HCT116 (cell line): ENCODE measurements at regions not wholly inside any gene's neighbourhood (a gene's known extent, or its start where the extent isn't known, plus 50 kb on each side); places are given as distances from the start of the nearest gene placed in this dataset.

ENCODE experiments used
- ATAC-seq: fragments of 200-7000 bp; cut with Tn5 transposase; 2 replicates; pipeline ENCODE4 v1.9.1; 2020; ENCODE audit warnings: mild to moderate bottlenecking, moderate library complexity
- BruUV-seq: library from RNA; stranded (reverse); fragments of 400-500 nt; replicated peaks from 2 replicates; lab custom pipeline; 2021; lab: Mats Ljungman, UMichigan
- CTCF ChIA-PET: fragments of 300-600 bp; sonication (Branson Sonifier 250); formaldehyde crosslinking; loops from one replicate; lab custom pipeline; 2021; ENCODE audit warnings: antibody characterized with exemption; lab: Charles Lee
- POLR2A ChIA-PET: fragments of 300-600, 350-600 bp; sonication (Branson Sonifier 250); formaldehyde crosslinking; loops from one replicate; lab custom pipeline; 2021; ENCODE audit warnings: antibody characterized with exemption; lab: Charles Lee
- RAD21 ChIA-PET, 2 experiments: fragments of 300-600 bp; sonication (Branson Sonifier 250); formaldehyde crosslinking; loops; one replicate each; lab custom pipeline; 2023; ENCODE audit warnings: low total read pairs in 2 of 2; ENCODE audit not compliant: uncharacterized antibody in 2 of 2, unreplicated experiment in 2 of 2, low non-redundant PET in 1 of 2; lab: Charles Lee
- DNase-seq: peaks from one replicate; pipeline ENCODE4 v3.0.0-alpha.2; 2010; ENCODE audit warnings: low read depth, low spot score
- H2AFZ ChIP-seq: fragments of 200-600 bp; shearing (Covaris generic), sonication (generic); 2 replicates; pipeline ENCODE4 v1.6.1; 2017; ENCODE audit warnings: low read depth, mixed run types, mixed read lengths, antibody characterized with exemption, low read length; ENCODE audit not compliant: poor library complexity, severe bottlenecking
- H3K27ac ChIP-seq: 2 replicates; pipeline ENCODE4 v1.5.1; 2012; ENCODE audit warnings: low read depth, low read length
- H3K27me3 ChIP-seq: fragments of 200-600 bp; sonication (generic); 2 replicates; pipeline ENCODE4 v1.6.1; 2016; ENCODE audit warnings: mixed run types, low read length, mixed read lengths; ENCODE audit not compliant: insufficient read depth
- H3K36me3 ChIP-seq, 2 experiments: fragments of 200-500 bp in 1 of 2; fragments of 200-600 bp in 1 of 2; sonication (Bioruptor generic) in 1 of 2; sonication (generic) in 1 of 2; 2 replicates each; pipeline versions ENCODE4 v1.5.1 to v1.6.1; 2014 to 2016; ENCODE audit warnings: low read length in 2 of 2, inconsistent platforms in 1 of 2, mixed read lengths in 1 of 2, mixed run types in 1 of 2; ENCODE audit not compliant: insufficient read depth in 2 of 2, control insufficient read depth in 1 of 2
- H3K4me1 ChIP-seq, 2 experiments: fragments of 200-600 bp in 1 of 2; sonication (generic) in 1 of 2; 2 replicates each; pipeline versions ENCODE4 v1.5.1 to v1.6.1; 2012 to 2017; ENCODE audit warnings: low read length in 2 of 2, inconsistent platforms in 1 of 2, mild to moderate bottlenecking in 1 of 2, mixed read lengths in 1 of 2, mixed run types in 1 of 2, moderate library complexity in 1 of 2; ENCODE audit not compliant: insufficient read depth in 2 of 2, control insufficient read depth in 1 of 2
- H3K4me2 ChIP-seq: fragments of 200-600 bp; sonication (generic); 2 replicates; pipeline ENCODE4 v1.6.1; 2017; ENCODE audit warnings: mixed run types, low read length, mixed read lengths
- H3K4me3 ChIP-seq, 2 experiments: fragments of 200-600 bp in 1 of 2; sonication (generic) in 1 of 2; replicated peaks in 1 of 2; 2 replicates each; pipeline ENCODE4 v1.5.1; 2011 to 2016; ENCODE audit warnings: low read length in 2 of 2, control low read depth in 1 of 2, low read depth in 1 of 2, mild to moderate bottlenecking in 1 of 2, mixed read lengths in 1 of 2, mixed run types in 1 of 2
- H3K79me2 ChIP-seq: fragments of 200-600 bp; sonication (generic); 2 replicates; pipeline ENCODE4 v1.6.1; 2017; ENCODE audit warnings: mild to moderate bottlenecking, mixed run types, low read length, moderate library complexity, mixed read lengths; ENCODE audit not compliant: insufficient read depth
- H3K9ac ChIP-seq: fragments of 200-600 bp; sonication (generic); 2 replicates; pipeline ENCODE4 v1.6.1; 2016; ENCODE audit warnings: low read length, mixed read lengths
- H3K9me2 ChIP-seq: fragments of 200-600 bp; sonication (generic), shearing (Covaris generic); 2 replicates; pipeline ENCODE4 v1.6.1; 2017; ENCODE audit warnings: mixed run types, mild to moderate bottlenecking, moderate library complexity; ENCODE audit not compliant: insufficient read depth
- H3K9me3 ChIP-seq, 2 experiments: fragments of 200-500 bp in 1 of 2; fragments of 200-600 bp in 1 of 2; sonication (Bioruptor generic) in 1 of 2; sonication (generic) in 1 of 2; 2 replicates each; pipeline ENCODE4 v1.6.1; 2014 to 2017; ENCODE audit warnings: low read length in 2 of 2, mixed read lengths in 2 of 2, inconsistent platforms in 1 of 2, low read depth in 1 of 2, mild to moderate bottlenecking in 1 of 2, mixed run types in 1 of 2, moderate library complexity in 1 of 2; ENCODE audit not compliant: control insufficient read depth in 1 of 2, insufficient read depth in 1 of 2
- H4K20me1 ChIP-seq: fragments of 200-600 bp; sonication (generic), shearing (Covaris generic); 2 replicates; pipeline ENCODE4 v1.6.1; 2017; ENCODE audit warnings: mixed run types, mild to moderate bottlenecking, moderate library complexity; ENCODE audit not compliant: insufficient read depth
- CEBPB ChIP-seq: IDR thresholded peaks from 2 replicates; pipeline ENCODE4 v1.6.1; 2012; ENCODE audit warnings: low read depth
- EGR1 ChIP-seq: IDR thresholded peaks from 2 replicates; pipeline ENCODE4 v1.6.1; 2012; ENCODE audit warnings: low read depth
- EZH2phosphoT487 ChIP-seq: fragments of 200-600 bp; IDR thresholded peaks from 2 replicates; pipeline ENCODE4 v1.6.1; 2018; ENCODE audit warnings: antibody characterized with exemption, borderline replicate concordance
- JUND ChIP-seq: IDR thresholded peaks from 2 replicates; pipeline ENCODE4 v1.6.1; 2012
- POLR2AphosphoS5 ChIP-seq: IDR thresholded peaks from 2 replicates; pipeline ENCODE4 v1.6.1; 2011; ENCODE audit warnings: mild to moderate bottlenecking, low read depth, low read length, moderate library complexity
- SIN3A ChIP-seq: IDR thresholded peaks from 2 replicates; pipeline ENCODE4 v1.6.1; 2012; ENCODE audit warnings: low read depth
- TCF7L2 ChIP-seq: IDR thresholded peaks from 2 replicates; pipeline ENCODE4 v1.7.0; 2011; ENCODE audit warnings: borderline replicate concordance, inconsistent platforms; ENCODE audit not compliant: insufficient read depth, insufficient read length; ENCODE audit errors: extremely low read depth
- YY1 ChIP-seq: IDR thresholded peaks from 2 replicates; pipeline ENCODE4 v1.6.1; 2011; ENCODE audit warnings: low read length, low read depth, moderate library complexity, mild to moderate bottlenecking; ENCODE audit not compliant: insufficient replicate concordance; ENCODE audit errors: extremely low read depth
- ZNF274 ChIP-seq: fragments of 200-500 bp; sonication (Bioruptor generic); IDR thresholded peaks from 2 replicates; pipeline ENCODE4 v1.6.1; 2014; ENCODE audit warnings: mild to moderate bottlenecking, low read depth, low read length, inconsistent platforms
- intact Hi-C: fragments of 100-400 bp; cut with micrococcal nuclease; formaldehyde crosslinking; loops from 2 replicates; pipeline ENCODE4 v1.10.0; 2022
- TF ChIP-seq, protein P1 (sequence below): IDR thresholded peaks from 2 replicates; pipeline ENCODE4 v1.6.1; 2012; ENCODE audit warnings: low read depth
- TF ChIP-seq, protein P2 (sequence below): IDR thresholded peaks from 2 replicates; pipeline ENCODE4 v1.6.1; 2012
- TF ChIP-seq, protein P3 (sequence below): IDR thresholded peaks from 2 replicates; pipeline ENCODE4 v1.6.1; 2012

DNA sequence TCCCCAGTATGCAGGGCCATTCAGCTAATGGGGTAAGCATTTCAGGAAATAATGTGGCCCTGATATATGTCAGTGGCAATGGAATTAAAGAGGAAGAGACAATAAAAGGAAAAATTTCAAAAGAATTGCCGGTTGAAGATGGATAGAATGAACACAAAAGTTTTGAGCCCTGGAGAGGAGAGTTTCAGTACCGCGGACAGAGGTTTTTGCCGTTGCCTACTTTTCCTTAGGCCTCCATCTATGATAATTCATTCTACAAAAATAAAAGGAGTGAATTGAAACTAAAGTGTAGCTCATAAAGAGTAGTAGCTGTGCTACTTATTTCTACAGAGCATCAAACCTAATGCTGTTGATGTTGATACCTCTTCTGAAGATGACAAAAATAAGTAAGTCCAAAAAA lies 140.7 kb downstream of the RNASET2 start:
- H2AFZ ChIP-seq: no peak overlapping the region
- H3K4me2 ChIP-seq: no peak overlapping the region
- H3K4me1 ChIP-seq: no peaks in the 10 kb centered on the region
- RAD21 ChIA-PET: no interaction called here
- no peaks in the 10 kb centered on the region for H4K20me1 ChIP-seq
- H3K79me2 ChIP-seq: no peaks in the 10 kb centered on the region
- CTCF ChIA-PET: no interaction called here
- H3K9ac ChIP-seq: no peak overlapping the region
- no peaks in the 10 kb centered on the region for H3K9me2 ChIP-seq
- H3K9me3 ChIP-seq: no peaks in the 10 kb centered on the region
- H3K27ac ChIP-seq: no peak overlapping the region
- H3K36me3 ChIP-seq: no peaks in the 10 kb centered on the region
- ATAC-seq (no peak), DNase-seq (no peak)
- intact Hi-C loops: no loop called here
- no TSS peak for BruUV-seq
- POLR2A ChIA-PET: no interaction called here
- no peak overlapping the region for H3K4me3 ChIP-seq
- no peak for TF ChIP-seq EZH2phosphoT487
- TF ChIP-seq, protein P1, sequence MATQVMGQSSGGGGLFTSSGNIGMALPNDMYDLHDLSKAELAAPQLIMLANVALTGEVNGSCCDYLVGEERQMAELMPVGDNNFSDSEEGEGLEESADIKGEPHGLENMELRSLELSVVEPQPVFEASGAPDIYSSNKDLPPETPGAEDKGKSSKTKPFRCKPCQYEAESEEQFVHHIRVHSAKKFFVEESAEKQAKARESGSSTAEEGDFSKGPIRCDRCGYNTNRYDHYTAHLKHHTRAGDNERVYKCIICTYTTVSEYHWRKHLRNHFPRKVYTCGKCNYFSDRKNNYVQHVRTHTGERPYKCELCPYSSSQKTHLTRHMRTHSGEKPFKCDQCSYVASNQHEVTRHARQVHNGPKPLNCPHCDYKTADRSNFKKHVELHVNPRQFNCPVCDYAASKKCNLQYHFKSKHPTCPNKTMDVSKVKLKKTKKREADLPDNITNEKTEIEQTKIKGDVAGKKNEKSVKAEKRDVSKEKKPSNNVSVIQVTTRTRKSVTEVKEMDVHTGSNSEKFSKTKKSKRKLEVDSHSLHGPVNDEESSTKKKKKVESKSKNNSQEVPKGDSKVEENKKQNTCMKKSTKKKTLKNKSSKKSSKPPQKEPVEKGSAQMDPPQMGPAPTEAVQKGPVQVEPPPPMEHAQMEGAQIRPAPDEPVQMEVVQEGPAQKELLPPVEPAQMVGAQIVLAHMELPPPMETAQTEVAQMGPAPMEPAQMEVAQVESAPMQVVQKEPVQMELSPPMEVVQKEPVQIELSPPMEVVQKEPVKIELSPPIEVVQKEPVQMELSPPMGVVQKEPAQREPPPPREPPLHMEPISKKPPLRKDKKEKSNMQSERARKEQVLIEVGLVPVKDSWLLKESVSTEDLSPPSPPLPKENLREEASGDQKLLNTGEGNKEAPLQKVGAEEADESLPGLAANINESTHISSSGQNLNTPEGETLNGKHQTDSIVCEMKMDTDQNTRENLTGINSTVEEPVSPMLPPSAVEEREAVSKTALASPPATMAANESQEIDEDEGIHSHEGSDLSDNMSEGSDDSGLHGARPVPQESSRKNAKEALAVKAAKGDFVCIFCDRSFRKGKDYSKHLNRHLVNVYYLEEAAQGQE: peak; percentile 68
- H3K27me3 ChIP-seq: no peaks in the 10 kb centered on the region

DNA sequence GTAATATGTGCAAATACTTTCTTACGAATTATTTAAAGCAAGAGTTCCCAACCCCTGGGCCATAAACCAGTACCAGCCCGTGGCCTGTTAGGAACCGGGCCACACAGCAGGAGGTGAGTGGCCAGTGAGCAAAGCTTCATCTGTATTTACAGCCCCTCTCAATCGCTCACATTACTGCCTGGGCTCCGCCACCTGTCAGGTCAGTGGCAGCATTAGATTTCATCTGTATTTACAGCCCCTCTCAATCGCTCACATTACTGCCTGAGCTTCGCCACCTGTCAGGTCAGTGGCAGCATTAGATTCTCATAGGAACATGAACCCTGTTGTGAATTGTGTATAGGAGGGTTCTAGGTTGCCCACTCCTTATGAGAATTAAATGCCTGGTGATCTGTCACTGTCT lies 142.0 kb downstream of the RNASET2 start:
- ChIA-PET RAD21 (no interaction called here), CTCF (no interaction called here), POLR2A (no interaction called here)
- Histone ChIP-seq H3K4me2 (no peak overlapping the region), H3K27me3 (no peaks in the 10 kb centered on the region), H3K9me2 (no peaks in the 10 kb centered on the region), H4K20me1 (no peaks in the 10 kb centered on the region), H3K36me3 (no peaks in the 10 kb centered on the region), H3K4me1 (no peaks in the 10 kb centered on the region), H3K27ac (no peak overlapping the region), H2AFZ (no peak overlapping the region), H3K4me3 (no peak overlapping the region), H3K9ac (no peak overlapping the region), H3K79me2 (no peaks in the 10 kb centered on the region), H3K9me3 (no peaks in the 10 kb centered on the region)
- intact Hi-C loops: no loop called here
- DNase-seq (no peak), ATAC-seq (no peak)
- no TSS peak for BruUV-seq
- TF ChIP-seq, protein P2, sequence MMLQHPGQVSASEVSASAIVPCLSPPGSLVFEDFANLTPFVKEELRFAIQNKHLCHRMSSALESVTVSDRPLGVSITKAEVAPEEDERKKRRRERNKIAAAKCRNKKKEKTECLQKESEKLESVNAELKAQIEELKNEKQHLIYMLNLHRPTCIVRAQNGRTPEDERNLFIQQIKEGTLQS: no peak
- TF ChIP-seq TCF7L2 (no peak), EGR1 (no peak), SIN3A (no peak), ZNF274 (no peak), CEBPB (no peak), JUND (no peak), POLR2AphosphoS5 (no peak), YY1 (no peak)
- TF ChIP-seq, protein P3, sequence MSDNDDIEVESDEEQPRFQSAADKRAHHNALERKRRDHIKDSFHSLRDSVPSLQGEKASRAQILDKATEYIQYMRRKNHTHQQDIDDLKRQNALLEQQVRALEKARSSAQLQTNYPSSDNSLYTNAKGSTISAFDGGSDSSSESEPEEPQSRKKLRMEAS: no peak
- TF ChIP-seq, protein P1: no peak
